Endothelial cell (in vitro differentiated cells): ENCODE measurements at regions not wholly inside any gene's neighbourhood (a gene's known extent, or its start where the extent isn't known, plus 50 kb on each side); places are given as distances from the start of the nearest gene placed in this dataset.

Experiments
- DNase-seq: peaks from one replicate; pipeline ENCODE4 v3.0.0; 2021; ENCODE audit warnings: low spot score
- H3K27ac Mint-ChIP-seq: one replicate; pipeline ENCODE4 v1.8.0; 2021; ENCODE audit warnings: mixed read lengths, inconsistent platforms; ENCODE audit not compliant: unreplicated experiment
- H3K27me3 Mint-ChIP-seq: one replicate; pipeline ENCODE4 v1.8.0; 2021; ENCODE audit warnings: mild to moderate bottlenecking, moderate library complexity, mixed read lengths, inconsistent platforms; ENCODE audit not compliant: unreplicated experiment
- H3K36me3 Mint-ChIP-seq: one replicate; pipeline ENCODE4 v1.8.0; 2021; ENCODE audit warnings: mild to moderate bottlenecking, low read depth, mixed read lengths, inconsistent platforms; ENCODE audit not compliant: unreplicated experiment
- H3K4me1 Mint-ChIP-seq: one replicate; pipeline ENCODE4 v1.8.0; 2021; ENCODE audit warnings: mild to moderate bottlenecking, mixed read lengths, inconsistent platforms; ENCODE audit not compliant: unreplicated experiment
- H3K4me3 Mint-ChIP-seq: one replicate; pipeline ENCODE4 v1.8.0; 2021; ENCODE audit warnings: mild to moderate bottlenecking, mixed read lengths, inconsistent platforms; ENCODE audit not compliant: unreplicated experiment
- H3K9me3 Mint-ChIP-seq: one replicate; pipeline ENCODE4 v1.8.0; 2021; ENCODE audit warnings: mixed read lengths, inconsistent platforms; ENCODE audit not compliant: unreplicated experiment
- TF ChIP-seq, protein P1 (sequence below): fragments of 200-600 bp; sonication (generic); IDR thresholded peaks from one replicate; pipeline ENCODE4 v1.5.0; 2021; ENCODE audit warnings: antibody characterized with exemption; ENCODE audit not compliant: unreplicated experiment

DNA sequence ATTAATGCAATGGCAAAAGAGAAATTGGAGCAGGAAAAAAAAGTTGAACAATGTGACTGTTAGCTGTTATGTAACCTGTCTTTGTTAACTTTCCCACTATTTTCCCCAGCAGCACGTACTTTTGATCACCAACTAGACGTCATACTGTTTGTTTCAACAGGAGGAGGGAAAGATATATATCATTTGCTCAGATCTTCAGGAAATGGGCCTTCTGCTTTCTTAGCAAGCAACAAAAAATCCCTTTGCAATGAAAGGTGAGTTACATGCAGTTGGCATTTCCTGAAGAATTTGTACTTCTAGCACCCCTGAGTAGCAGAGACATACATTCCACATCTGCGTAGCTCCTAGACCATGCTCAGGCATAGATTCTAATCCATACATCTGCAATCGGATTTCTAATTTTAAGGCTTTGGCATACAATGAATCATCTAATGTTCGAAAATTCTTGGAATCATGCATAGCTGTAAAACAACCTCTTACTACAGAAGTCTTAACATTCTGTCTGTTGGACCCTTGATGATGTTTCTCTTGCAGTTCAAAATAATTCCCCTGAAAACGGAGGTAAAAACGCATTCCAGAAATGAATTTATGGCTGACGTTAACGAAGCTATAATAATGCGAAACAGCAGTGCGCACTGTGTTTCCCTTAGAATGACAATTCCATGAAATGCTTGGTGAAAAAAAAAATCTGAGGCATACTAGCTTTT, 286.9 kb upstream of the MGMT start:
- TF ChIP-seq, protein P1, sequence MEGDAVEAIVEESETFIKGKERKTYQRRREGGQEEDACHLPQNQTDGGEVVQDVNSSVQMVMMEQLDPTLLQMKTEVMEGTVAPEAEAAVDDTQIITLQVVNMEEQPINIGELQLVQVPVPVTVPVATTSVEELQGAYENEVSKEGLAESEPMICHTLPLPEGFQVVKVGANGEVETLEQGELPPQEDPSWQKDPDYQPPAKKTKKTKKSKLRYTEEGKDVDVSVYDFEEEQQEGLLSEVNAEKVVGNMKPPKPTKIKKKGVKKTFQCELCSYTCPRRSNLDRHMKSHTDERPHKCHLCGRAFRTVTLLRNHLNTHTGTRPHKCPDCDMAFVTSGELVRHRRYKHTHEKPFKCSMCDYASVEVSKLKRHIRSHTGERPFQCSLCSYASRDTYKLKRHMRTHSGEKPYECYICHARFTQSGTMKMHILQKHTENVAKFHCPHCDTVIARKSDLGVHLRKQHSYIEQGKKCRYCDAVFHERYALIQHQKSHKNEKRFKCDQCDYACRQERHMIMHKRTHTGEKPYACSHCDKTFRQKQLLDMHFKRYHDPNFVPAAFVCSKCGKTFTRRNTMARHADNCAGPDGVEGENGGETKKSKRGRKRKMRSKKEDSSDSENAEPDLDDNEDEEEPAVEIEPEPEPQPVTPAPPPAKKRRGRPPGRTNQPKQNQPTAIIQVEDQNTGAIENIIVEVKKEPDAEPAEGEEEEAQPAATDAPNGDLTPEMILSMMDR = no peak
- H3K27ac Mint-ChIP-seq = no peak overlapping the region
- H3K27me3 Mint-ChIP-seq = peaks cover 3% of the 10 kb centered on the region
- DNase-seq = no peak
- H3K4me3 Mint-ChIP-seq = no peak overlapping the region
- no peaks in the 10 kb centered on the region for H3K9me3 Mint-ChIP-seq
- H3K36me3 Mint-ChIP-seq = no peaks in the 10 kb centered on the region
- H3K4me1 Mint-ChIP-seq = peaks cover 18% of the 10 kb centered on the region

DNA sequence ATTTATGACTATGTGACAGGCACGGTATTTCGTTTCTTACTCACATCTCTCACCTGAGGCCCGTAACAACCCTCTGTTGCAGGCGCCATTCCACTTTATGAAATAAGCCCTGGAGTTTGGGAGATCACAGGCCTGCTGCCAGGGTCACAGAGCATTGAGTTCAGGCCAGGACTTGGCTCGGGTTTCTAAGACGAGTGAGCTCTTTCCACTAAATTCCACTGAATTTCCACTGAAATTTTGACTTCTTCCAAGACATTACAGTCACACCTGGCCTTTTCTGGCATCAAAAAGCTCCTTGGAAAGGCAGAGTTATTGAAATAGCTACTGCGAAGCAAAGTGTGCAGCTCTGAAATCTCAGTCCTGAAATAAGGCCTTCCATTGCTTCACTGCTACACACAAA, 282.8 kb upstream of the MGMT start:
- TF ChIP-seq, protein P1 = no peak
- H3K4me3 Mint-ChIP-seq = no peak overlapping the region
- peaks cover 3% of the 10 kb centered on the region for H3K4me1 Mint-ChIP-seq
- H3K27me3 Mint-ChIP-seq = peaks cover 1% of the 10 kb centered on the region
- no peak for DNase-seq
- no peaks in the 10 kb centered on the region for H3K36me3 Mint-ChIP-seq
- H3K27ac Mint-ChIP-seq = no peak overlapping the region
- H3K9me3 Mint-ChIP-seq = no peaks in the 10 kb centered on the region

DNA sequence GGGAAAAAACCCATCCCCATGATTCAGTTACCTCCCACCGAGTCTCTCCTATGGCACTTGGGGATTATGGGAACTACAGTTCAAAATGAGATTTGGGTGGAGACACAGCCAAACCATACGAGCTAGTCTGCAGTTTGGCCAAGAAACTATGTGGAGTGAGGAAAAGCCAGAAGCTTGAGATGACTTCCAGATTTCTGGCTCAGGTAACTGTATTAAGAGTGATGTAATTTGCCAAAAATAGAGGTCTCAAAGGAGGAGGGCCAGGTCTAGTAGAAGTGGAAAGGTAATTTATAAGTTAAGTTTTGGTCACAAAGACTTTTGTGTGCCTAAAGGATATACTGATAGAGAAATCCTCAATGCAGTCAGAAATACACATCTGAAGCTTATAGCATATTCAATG, 279.7 kb upstream of the MGMT start:
- Mint-ChIP-seq H3K27ac (no peak overlapping the region), H3K4me1 (no peaks in the 10 kb centered on the region)

DNA sequence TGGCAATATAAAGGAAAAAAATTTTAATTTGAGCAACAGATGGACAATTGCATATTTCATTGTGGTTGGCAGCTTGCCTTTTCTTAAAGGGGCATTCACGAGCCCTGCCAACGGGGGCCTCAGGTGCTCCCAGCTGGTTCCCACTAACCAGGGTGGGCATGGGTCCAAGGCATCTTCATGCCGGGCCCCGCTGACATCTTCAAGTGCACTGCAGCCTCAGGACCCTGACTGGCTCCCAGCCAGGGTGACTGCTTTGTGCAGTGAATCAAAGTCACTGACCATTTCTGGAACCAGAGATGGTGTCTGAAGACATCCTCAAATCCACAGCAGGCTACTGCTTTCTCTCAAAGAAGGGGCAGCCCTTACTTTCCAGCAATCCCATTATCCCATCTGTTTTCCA, 275.2 kb upstream of the MGMT start:
- no peak for DNase-seq
- H3K27me3 Mint-ChIP-seq = no peaks in the 10 kb centered on the region
- TF ChIP-seq, protein P1 = no peak
- H3K27ac Mint-ChIP-seq = no peak overlapping the region
- no peaks in the 10 kb centered on the region for H3K36me3 Mint-ChIP-seq
- H3K9me3 Mint-ChIP-seq = no peaks in the 10 kb centered on the region
- H3K4me1 Mint-ChIP-seq = no peaks in the 10 kb centered on the region
- H3K4me3 Mint-ChIP-seq = no peak overlapping the region

More for the DNA sequence above, 279.7 kb upstream of the MGMT start:
- TF ChIP-seq, protein P1 = no peak
- no peaks in the 10 kb centered on the region for H3K27me3 Mint-ChIP-seq
- H3K36me3 Mint-ChIP-seq = no peaks in the 10 kb centered on the region
- DNase-seq = no peak
- no peak overlapping the region for H3K4me3 Mint-ChIP-seq
- no peaks in the 10 kb centered on the region for H3K9me3 Mint-ChIP-seq

DNA sequence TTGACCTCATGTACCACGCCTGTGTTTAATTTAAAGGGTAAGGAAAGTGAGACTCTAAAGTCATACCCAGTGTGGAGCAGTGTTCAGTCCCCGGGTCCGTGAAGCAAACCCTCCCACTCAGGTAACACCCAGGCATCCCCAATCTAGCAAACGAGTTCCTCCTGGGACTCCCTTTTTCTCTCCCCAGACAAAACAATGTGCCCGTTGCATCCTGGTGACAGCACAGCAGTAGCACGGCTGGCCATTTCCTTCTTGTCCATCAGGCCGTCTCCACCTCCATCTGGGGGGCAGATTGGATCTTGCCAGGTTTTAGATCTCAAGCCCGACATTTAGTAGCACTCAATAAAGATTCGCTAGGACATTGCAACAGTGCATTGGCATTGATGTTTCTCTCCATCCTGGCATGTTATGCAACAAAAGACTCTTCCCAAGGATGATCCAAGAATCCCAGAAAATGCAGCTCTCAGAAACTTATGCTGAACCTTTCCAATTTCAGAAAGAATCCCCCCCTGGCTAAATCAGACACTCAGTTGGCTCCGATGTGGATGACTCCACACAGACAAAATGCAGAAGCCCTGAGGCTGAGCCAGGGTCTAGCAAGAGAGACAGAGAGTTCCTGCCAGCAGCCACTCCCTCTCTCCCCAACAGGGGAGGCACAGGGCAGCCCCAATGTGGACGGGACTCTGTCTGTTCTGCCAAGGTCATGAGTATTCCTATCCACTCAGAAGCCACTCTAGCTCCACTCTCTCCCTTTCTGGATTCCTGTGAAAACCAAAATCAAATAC, 274.5 kb upstream of the MGMT start:
- no peaks in the 10 kb centered on the region for H3K36me3 Mint-ChIP-seq
- no peaks in the 10 kb centered on the region for H3K27me3 Mint-ChIP-seq
- H3K9me3 Mint-ChIP-seq = no peaks in the 10 kb centered on the region
- no peak overlapping the region for H3K27ac Mint-ChIP-seq
- H3K4me3 Mint-ChIP-seq = no peak overlapping the region
- no peaks in the 10 kb centered on the region for H3K4me1 Mint-ChIP-seq
- no peak for DNase-seq
- TF ChIP-seq, protein P1 = no peak
